ENCODE measurements at regions not wholly inside any gene's neighbourhood (a gene's known extent, or its start where the extent isn't known, plus 50 kb on each side); places are given as distances from the start of the nearest gene placed in this dataset.
"Not testable (repeated sequence)": the region's sequence is repeated elsewhere in the genome, so short reads cannot be mapped to it uniquely, and the experiment has no call there.

- POLR2A ChIA-PET; CTCF ChIA-PET; H3K4me1 Mint-ChIP-seq; H3K27ac Mint-ChIP-seq; H3K27me3 Mint-ChIP-seq; H3K4me3 Mint-ChIP-seq; ATAC-seq (ENCODE audit: low read depth); DNase-seq; H3K9me3 Mint-ChIP-seq; intact Hi-C loops (cut with micrococcal nuclease): not testable (repeated sequence)
- H3K36me3 Mint-ChIP-seq (ENCODE audit: low read depth): peaks cover 36% of the 10 kb centered on the region
Observed at GRCh38 chr5:21473981-21474380, 1379.2 kb downstream of the CDH12 start.

DNA sequence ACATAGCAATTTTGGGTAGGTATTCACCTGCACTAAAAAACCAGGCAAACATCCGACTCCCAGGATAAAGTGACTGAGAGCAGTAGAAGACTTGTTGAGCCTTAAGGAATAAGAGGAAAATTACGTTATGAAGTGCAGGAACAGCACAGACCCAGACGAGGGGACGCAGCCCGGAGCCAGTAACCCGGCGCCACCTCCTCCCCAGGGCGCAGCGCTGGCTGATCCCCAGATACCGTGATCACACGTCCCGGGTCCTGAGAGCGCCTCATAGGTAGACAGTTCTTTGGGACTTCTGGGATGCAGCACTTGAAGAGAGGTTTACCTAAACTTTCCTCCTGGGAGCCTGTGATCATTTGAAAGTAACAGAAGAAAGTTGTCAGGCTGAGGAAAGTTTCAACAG, 1379.7 kb downstream of the CDH12 start:
- intact Hi-C loops (cut with micrococcal nuclease); CTCF ChIA-PET: not testable (repeated sequence)

GRCh38 chr5:21471691-21472090, 1381.5 kb downstream of the CDH12 start:
- H3K36me3 Mint-ChIP-seq (ENCODE audit: low read depth): peaks cover 39% of the 10 kb centered on the region
- POLR2A ChIA-PET; H3K27ac Mint-ChIP-seq; H3K27me3 Mint-ChIP-seq; CTCF ChIA-PET; DNase-seq; H3K9me3 Mint-ChIP-seq; ATAC-seq (ENCODE audit: low read depth); H3K4me3 Mint-ChIP-seq; H3K4me1 Mint-ChIP-seq; intact Hi-C loops (cut with micrococcal nuclease): not testable (repeated sequence)

More for the DNA sequence above, 1379.7 kb downstream of the CDH12 start:
- H3K4me3 Mint-ChIP-seq; DNase-seq; ATAC-seq (ENCODE audit: low read depth); H3K27ac Mint-ChIP-seq; H3K27me3 Mint-ChIP-seq; POLR2A ChIA-PET; H3K9me3 Mint-ChIP-seq; H3K4me1 Mint-ChIP-seq: not testable (repeated sequence)
- peaks cover 33% of the 10 kb centered on the region for H3K36me3 Mint-ChIP-seq (ENCODE audit: low read depth)

DNA sequence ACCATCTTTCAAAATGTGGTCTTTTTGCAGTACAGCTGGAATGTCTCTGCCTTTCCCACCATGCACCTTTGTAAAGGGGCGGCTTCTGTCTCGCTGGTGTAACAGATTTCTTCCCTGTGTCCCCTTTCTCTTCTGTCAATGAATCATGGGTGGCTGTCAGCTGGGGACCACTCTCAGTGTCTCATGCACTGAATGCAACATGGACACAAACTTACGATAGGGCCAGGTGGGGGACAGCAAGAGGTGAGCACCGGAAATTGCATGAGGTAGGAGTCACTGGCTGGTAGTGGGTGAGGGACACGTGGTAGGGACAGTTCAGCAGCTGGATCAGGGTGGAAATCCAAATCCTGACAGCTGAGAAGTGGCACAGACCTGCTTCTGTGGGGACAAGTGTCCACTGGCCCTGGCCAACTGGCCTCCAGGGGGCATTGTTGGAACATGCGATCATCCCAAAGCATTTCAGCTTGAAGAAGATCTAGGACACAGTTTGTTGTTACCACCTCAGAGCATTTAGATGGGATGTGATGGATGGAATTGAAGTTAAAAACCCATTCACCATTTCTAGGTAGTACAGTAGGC, 1383.5 kb downstream of the CDH12 start:
- H3K36me3 Mint-ChIP-seq (ENCODE audit: low read depth): peaks cover 49% of the 10 kb centered on the region
- DNase-seq; H3K27me3 Mint-ChIP-seq; intact Hi-C loops (cut with micrococcal nuclease); ATAC-seq (ENCODE audit: low read depth); H3K9me3 Mint-ChIP-seq; H3K4me3 Mint-ChIP-seq; H3K27ac Mint-ChIP-seq; CTCF ChIA-PET; POLR2A ChIA-PET; H3K4me1 Mint-ChIP-seq: not testable (repeated sequence)

GRCh38 chr5:21467544-21467943, 1385.6 kb downstream of the CDH12 start:
- H3K9me3 Mint-ChIP-seq; DNase-seq; H3K27me3 Mint-ChIP-seq; POLR2A ChIA-PET; CTCF ChIA-PET; H3K27ac Mint-ChIP-seq; intact Hi-C loops (cut with micrococcal nuclease); H3K4me1 Mint-ChIP-seq; ATAC-seq (ENCODE audit: low read depth); H3K4me3 Mint-ChIP-seq: not testable (repeated sequence)
- peaks cover 48% of the 10 kb centered on the region for H3K36me3 Mint-ChIP-seq (ENCODE audit: low read depth)

GRCh38 chr5:21459744-21460073, 1393.4 kb downstream of the CDH12 start:
- peak overlapping the region; percentile 91 for H3K4me3 Mint-ChIP-seq
- CTCF ChIA-PET: interaction anchor here (1.4 kb wide), 1 partner anchor 487 kb away, joined by 6 read pairs; no protein-coding TSS in a partner anchor
- H3K4me1 Mint-ChIP-seq; DNase-seq; ATAC-seq (ENCODE audit: low read depth); H3K9me3 Mint-ChIP-seq; POLR2A ChIA-PET; H3K27me3 Mint-ChIP-seq: not testable (repeated sequence)
- H3K27ac Mint-ChIP-seq: peak overlapping the region; percentile 74
- H3K36me3 Mint-ChIP-seq (ENCODE audit: low read depth): peaks cover 19% of the 10 kb centered on the region
- intact Hi-C loops (cut with micrococcal nuclease): loop anchor here (1.0 kb wide), 1 partner anchor 487 kb away; no protein-coding TSS in a partner anchor

GRCh38 chr5:21452449-21452848, 1400.7 kb downstream of the CDH12 start:
- TF ChIP-seq, protein P1, sequence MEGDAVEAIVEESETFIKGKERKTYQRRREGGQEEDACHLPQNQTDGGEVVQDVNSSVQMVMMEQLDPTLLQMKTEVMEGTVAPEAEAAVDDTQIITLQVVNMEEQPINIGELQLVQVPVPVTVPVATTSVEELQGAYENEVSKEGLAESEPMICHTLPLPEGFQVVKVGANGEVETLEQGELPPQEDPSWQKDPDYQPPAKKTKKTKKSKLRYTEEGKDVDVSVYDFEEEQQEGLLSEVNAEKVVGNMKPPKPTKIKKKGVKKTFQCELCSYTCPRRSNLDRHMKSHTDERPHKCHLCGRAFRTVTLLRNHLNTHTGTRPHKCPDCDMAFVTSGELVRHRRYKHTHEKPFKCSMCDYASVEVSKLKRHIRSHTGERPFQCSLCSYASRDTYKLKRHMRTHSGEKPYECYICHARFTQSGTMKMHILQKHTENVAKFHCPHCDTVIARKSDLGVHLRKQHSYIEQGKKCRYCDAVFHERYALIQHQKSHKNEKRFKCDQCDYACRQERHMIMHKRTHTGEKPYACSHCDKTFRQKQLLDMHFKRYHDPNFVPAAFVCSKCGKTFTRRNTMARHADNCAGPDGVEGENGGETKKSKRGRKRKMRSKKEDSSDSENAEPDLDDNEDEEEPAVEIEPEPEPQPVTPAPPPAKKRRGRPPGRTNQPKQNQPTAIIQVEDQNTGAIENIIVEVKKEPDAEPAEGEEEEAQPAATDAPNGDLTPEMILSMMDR (IDR thresholded peaks at IDR 0.05): no peak
- no peak for DNase-seq
- no peak overlapping the region for H3K27ac Mint-ChIP-seq
- H3K27me3 Mint-ChIP-seq: peaks cover 3% of the 10 kb centered on the region
- H3K36me3 Mint-ChIP-seq (ENCODE audit: low read depth): no peaks in the 10 kb centered on the region
- POLR2A ChIA-PET: no interaction called here
- intact Hi-C loops (cut with micrococcal nuclease): no loop called here
- no peaks in the 10 kb centered on the region for H3K9me3 Mint-ChIP-seq
- no peak for ATAC-seq (ENCODE audit: low read depth)
- no peaks in the 10 kb centered on the region for H3K4me1 Mint-ChIP-seq
- no peak overlapping the region for H3K4me3 Mint-ChIP-seq
- CTCF ChIA-PET: no interaction called here

- TF ChIP-seq, protein P1 (IDR thresholded peaks at IDR 0.05): no peak
- POLR2A ChIA-PET: no interaction called here
- H3K4me3 Mint-ChIP-seq: no peak overlapping the region
- intact Hi-C loops (cut with micrococcal nuclease): no loop called here
- CTCF ChIA-PET: no interaction called here
- H3K36me3 Mint-ChIP-seq (ENCODE audit: low read depth): no peaks in the 10 kb centered on the region
- no peak overlapping the region for H3K27ac Mint-ChIP-seq
- DNase-seq (no peak), ATAC-seq (ENCODE audit: low read depth) (no peak)
- no peaks in the 10 kb centered on the region for H3K27me3 Mint-ChIP-seq
- no peaks in the 10 kb centered on the region for H3K4me1 Mint-ChIP-seq
- no peaks in the 10 kb centered on the region for H3K9me3 Mint-ChIP-seq
Observed at GRCh38 chr5:21432646-21433045, 1420.5 kb downstream of the CDH12 start.

Data from activated B cell treated with CpG ODN at 0.5 μM for 24 hours (primary cell).